Mesendoderm (in vitro differentiated cells): ENCODE measurements at regions not wholly inside any gene's neighbourhood (a gene's known extent, or its start where the extent isn't known, plus 50 kb on each side); places are given as distances from the start of the nearest gene placed in this dataset.

Experiments used
- DNase-seq: peaks from one replicate; pipeline ENCODE4 v3.0.0; 2013
- H2AK5ac ChIP-seq: 2 replicates; pipeline ENCODE4 v1.6.1; 2013; ENCODE audit warnings: low read length, inconsistent platforms
- H2BK120ac ChIP-seq: 2 replicates; pipeline ENCODE4 v1.6.1; 2013; ENCODE audit warnings: low read depth, mild to moderate bottlenecking, low read length, moderate library complexity, mixed read lengths
- H2BK15ac ChIP-seq: replicated peaks from 2 replicates; pipeline ENCODE4 v1.6.1; 2013; ENCODE audit warnings: low read depth, mild to moderate bottlenecking, moderate library complexity
- H2BK5ac ChIP-seq: 2 replicates; pipeline ENCODE4 v1.6.1; 2013; ENCODE audit warnings: low read length, inconsistent platforms
- H3K18ac ChIP-seq: 2 replicates; pipeline ENCODE4 v1.6.1; 2013; ENCODE audit warnings: mild to moderate bottlenecking, low read length, mixed read lengths
- H3K23ac ChIP-seq: one replicate; pipeline ENCODE4 v1.6.1; 2013; ENCODE audit warnings: low read length
- H3K27ac ChIP-seq: 2 replicates; pipeline ENCODE4 v1.5.1; 2013; ENCODE audit warnings: low read depth, mild to moderate bottlenecking, inconsistent platforms, low read length, moderate library complexity
- H3K27me3 ChIP-seq: 2 replicates; pipeline ENCODE4 v1.6.1; 2013; ENCODE audit warnings: low read length, control low read depth, mild to moderate bottlenecking, inconsistent platforms; ENCODE audit not compliant: insufficient read depth, poor library complexity
- H3K36me3 ChIP-seq: 2 replicates; pipeline ENCODE4 v1.6.1; 2013; ENCODE audit warnings: low read length, inconsistent platforms; ENCODE audit not compliant: control insufficient read depth, insufficient read depth
- H3K4ac ChIP-seq: one replicate; pipeline ENCODE4 v1.6.1; 2013; ENCODE audit warnings: low read depth, mild to moderate bottlenecking, low read length, moderate library complexity
- H3K4me1 ChIP-seq: 2 replicates; pipeline ENCODE4 v1.6.1; 2013; ENCODE audit warnings: low read depth, low read length, inconsistent platforms; ENCODE audit not compliant: control insufficient read depth
- H3K4me2 ChIP-seq: 2 replicates; pipeline ENCODE4 v1.6.1; 2013; ENCODE audit warnings: low read length
- H3K4me3 ChIP-seq: 2 replicates; pipeline ENCODE4 v1.5.1; 2013; ENCODE audit warnings: mild to moderate bottlenecking, low read length
- H3K56ac ChIP-seq: one replicate; pipeline ENCODE4 v1.6.1; 2013; ENCODE audit warnings: low read length
- H3K79me1 ChIP-seq: 2 replicates; pipeline ENCODE4 v1.6.1; 2013; ENCODE audit warnings: low read length, inconsistent platforms
- H3K79me2 ChIP-seq: 2 replicates; pipeline ENCODE4 v1.6.1; 2013; ENCODE audit warnings: mild to moderate bottlenecking, low read length; ENCODE audit not compliant: control insufficient read depth, insufficient read depth
- H3K9ac ChIP-seq: 2 replicates; pipeline ENCODE4 v1.6.1; 2013; ENCODE audit warnings: low read length, inconsistent platforms
- H4K5ac ChIP-seq: one replicate; pipeline ENCODE4 v1.6.1; 2013; ENCODE audit warnings: low read length
- H4K8ac ChIP-seq: one replicate; pipeline ENCODE4 v1.6.1; 2013; ENCODE audit warnings: low read depth, mild to moderate bottlenecking, control low read depth, low read length, moderate library complexity
- WGBS: extraction: QIAGEN DNeasy Blood & Tissue Kit; methylation state at CpG from one replicate; pipeline ENCODE4 v1.1.7; 2013; ENCODE audit warnings: low lambda C conversion rate, missing lambda C conversion rate; ENCODE audit not compliant: insufficient coverage; ENCODE audit errors: extremely low coverage; 5-methylcytosine and 5-hydroxymethylcytosine counted together

- no peak overlapping the region for H3K27ac ChIP-seq
These were observed 1078.1 kb downstream of the SORCS1 start for GRCh38 chr10:106086391-106086790.

GRCh38 chr10:106083572-106083971 is 1080.9 kb downstream of the SORCS1 start:
- Histone ChIP-seq H3K79me1 (no peaks in the 10 kb centered on the region), H3K79me2 (no peaks in the 10 kb centered on the region), H2AK5ac (no peak overlapping the region), H3K4ac (no peak overlapping the region), H3K9ac (no peak overlapping the region), H3K27ac (no peak overlapping the region), H3K56ac (no peak overlapping the region), H3K27me3 (no peaks in the 10 kb centered on the region), H3K4me2 (no peak overlapping the region), H2BK5ac (no peak overlapping the region), H3K4me3 (no peak overlapping the region), H2BK120ac (no peak overlapping the region), H3K23ac (no peak overlapping the region), H3K18ac (no peak overlapping the region), H4K8ac (no peak overlapping the region), H3K36me3 (no peaks in the 10 kb centered on the region), H2BK15ac (no peak overlapping the region), H3K4me1 (no peaks in the 10 kb centered on the region), H4K5ac (no peak overlapping the region)
- no peak for DNase-seq
- no CpG with 5 or more reads among the region's 2 CpGs for WGBS

More at GRCh38 chr10:106086391-106086790, 1078.1 kb downstream of the SORCS1 start:
- Histone ChIP-seq H3K9ac (no peak overlapping the region), H4K8ac (no peak overlapping the region), H3K56ac (no peak overlapping the region), H3K4me3 (no peak overlapping the region), H3K79me2 (no peaks in the 10 kb centered on the region), H3K4me2 (no peak overlapping the region), H3K18ac (no peak overlapping the region), H2BK15ac (no peak overlapping the region), H3K23ac (no peak overlapping the region), H3K4ac (no peak overlapping the region), H3K36me3 (no peaks in the 10 kb centered on the region), H3K4me1 (no peaks in the 10 kb centered on the region), H2BK5ac (no peak overlapping the region), H2AK5ac (no peak overlapping the region), H2BK120ac (no peak overlapping the region), H3K27me3 (no peaks in the 10 kb centered on the region), H4K5ac (no peak overlapping the region), H3K79me1 (no peaks in the 10 kb centered on the region)
- WGBS: no CpG with 5 or more reads among the region's 1 CpG
- DNase-seq: peak; percentile 62

GRCh38 chr10:106082865-106083264 is 1081.6 kb downstream of the SORCS1 start:
- H3K23ac ChIP-seq: no peak overlapping the region
- no peak overlapping the region for H4K8ac ChIP-seq
- H3K4me1 ChIP-seq: no peaks in the 10 kb centered on the region
- no peak overlapping the region for H3K4me2 ChIP-seq
- no peak overlapping the region for H3K27ac ChIP-seq
- no peak overlapping the region for H3K4me3 ChIP-seq
- no peak overlapping the region for H2BK120ac ChIP-seq
- no peak overlapping the region for H3K56ac ChIP-seq
- no peaks in the 10 kb centered on the region for H3K36me3 ChIP-seq
- H3K18ac ChIP-seq: no peak overlapping the region
- H3K79me2 ChIP-seq: no peaks in the 10 kb centered on the region
- no peak overlapping the region for H4K5ac ChIP-seq
- no peaks in the 10 kb centered on the region for H3K27me3 ChIP-seq
- no CpG with 5 or more reads among the region's 3 CpGs for WGBS
- H3K79me1 ChIP-seq: no peaks in the 10 kb centered on the region
- no peak overlapping the region for H3K4ac ChIP-seq
- DNase-seq: no peak
- no peak overlapping the region for H2BK5ac ChIP-seq
- no peak overlapping the region for H2BK15ac ChIP-seq
- H2AK5ac ChIP-seq: no peak overlapping the region
- no peak overlapping the region for H3K9ac ChIP-seq

GRCh38 chr10:106078895-106079576 is 1085.5 kb downstream of the SORCS1 start:
- DNase-seq: peak; percentile 19
- no peak overlapping the region for H4K5ac ChIP-seq
- no peak overlapping the region for H3K27ac ChIP-seq
- H2AK5ac ChIP-seq: no peak overlapping the region
- no peak overlapping the region for H2BK15ac ChIP-seq
- H3K4me1 ChIP-seq: no peaks in the 10 kb centered on the region
- H3K4ac ChIP-seq: no peak overlapping the region
- no peak overlapping the region for H3K4me3 ChIP-seq
- no peak overlapping the region for H3K4me2 ChIP-seq
- no CpG with 5 or more reads among the region's 9 CpGs for WGBS
- H3K23ac ChIP-seq: no peak overlapping the region
- H4K8ac ChIP-seq: no peak overlapping the region
- no peak overlapping the region for H3K9ac ChIP-seq
- H3K79me1 ChIP-seq: no peaks in the 10 kb centered on the region
- no peak overlapping the region for H2BK5ac ChIP-seq
- H3K18ac ChIP-seq: no peak overlapping the region
- H3K79me2 ChIP-seq: no peaks in the 10 kb centered on the region
- H3K56ac ChIP-seq: no peak overlapping the region
- H3K27me3 ChIP-seq: no peaks in the 10 kb centered on the region
- no peaks in the 10 kb centered on the region for H3K36me3 ChIP-seq
- no peak overlapping the region for H2BK120ac ChIP-seq

GRCh38 chr10:106076496-106076895 is 1088.0 kb downstream of the SORCS1 start:
- H3K79me2 ChIP-seq: no peaks in the 10 kb centered on the region
- no peak overlapping the region for H3K9ac ChIP-seq
- no peak overlapping the region for H2AK5ac ChIP-seq
- H3K79me1 ChIP-seq: no peaks in the 10 kb centered on the region
- H2BK15ac ChIP-seq: no peak overlapping the region
- H3K4me2 ChIP-seq: no peak overlapping the region
- no peak overlapping the region for H3K18ac ChIP-seq
- no peak overlapping the region for H2BK120ac ChIP-seq
- no peak for DNase-seq
- no peak overlapping the region for H2BK5ac ChIP-seq
- H3K27ac ChIP-seq: no peak overlapping the region
- no peaks in the 10 kb centered on the region for H3K4me1 ChIP-seq
- H3K4me3 ChIP-seq: no peak overlapping the region
- H4K8ac ChIP-seq: no peak overlapping the region
- H3K27me3 ChIP-seq: no peaks in the 10 kb centered on the region
- H4K5ac ChIP-seq: no peak overlapping the region
- H3K23ac ChIP-seq: no peak overlapping the region
- no peak overlapping the region for H3K56ac ChIP-seq
- H3K36me3 ChIP-seq: no peaks in the 10 kb centered on the region
- no peak overlapping the region for H3K4ac ChIP-seq

DNA sequence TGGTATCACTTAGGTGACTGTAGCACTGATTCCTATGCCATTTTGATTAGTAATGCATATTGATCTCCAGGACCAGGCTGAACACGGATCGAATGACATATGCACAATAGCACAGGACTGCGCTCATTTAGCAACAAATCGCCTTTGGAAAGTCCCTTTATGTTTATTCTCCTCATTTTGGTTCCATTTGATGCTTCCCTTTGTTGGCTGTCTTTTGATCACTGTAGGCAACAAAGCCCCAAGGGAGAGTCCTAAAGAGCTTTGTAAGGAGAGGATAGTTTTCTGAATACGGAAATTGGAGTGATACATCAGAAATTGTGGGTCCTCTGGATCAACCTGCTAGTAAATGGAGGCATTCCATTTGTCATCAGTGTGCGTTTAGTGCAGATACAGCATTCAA is 1111.4 kb downstream of the SORCS1 start:
- Histone ChIP-seq H3K9ac (no peak overlapping the region), H2BK120ac (no peak overlapping the region), H3K4me1 (no peaks in the 10 kb centered on the region), H3K4me3 (no peak overlapping the region), H4K8ac (no peak overlapping the region), H2AK5ac (no peak overlapping the region), H4K5ac (no peak overlapping the region), H3K27ac (no peak overlapping the region), H2BK5ac (no peak overlapping the region), H3K27me3 (no peaks in the 10 kb centered on the region), H3K56ac (no peak overlapping the region), H3K36me3 (no peaks in the 10 kb centered on the region), H3K4me2 (no peak overlapping the region), H2BK15ac (no peak overlapping the region), H3K79me1 (no peaks in the 10 kb centered on the region), H3K18ac (no peak overlapping the region), H3K23ac (no peak overlapping the region), H3K79me2 (no peaks in the 10 kb centered on the region), H3K4ac (no peak overlapping the region)
- no CpG with 5 or more reads among the region's 6 CpGs for WGBS
- no peak for DNase-seq
